ENCODE measurements at regions not wholly inside any gene's neighbourhood (a gene's known extent, or its start where the extent isn't known, plus 50 kb on each side); places are given as distances from the start of the nearest gene placed in this dataset.

- ATAC-seq, result peak; percentile 70; the same call in 2 of the 3 replicates
- no peak for TF ChIP-seq ESRRG (CRISPR knock-in tag; IDR thresholded peaks at IDR 0.05)
- TF ChIP-seq CSRNP3 (CRISPR knock-in tag; IDR thresholded peaks at IDR 0.05), result 0 out of 2 replicates have a peak, but pooled peaks have one; percentile 14
- peak; percentile 79; the same call in 1 of the 2 replicates for TF ChIP-seq TCF4 (CRISPR knock-in tag; IDR thresholded peaks at IDR 0.05; ENCODE audit: borderline replicate concordance)
- TF ChIP-seq ISL1 (CRISPR knock-in tag; IDR thresholded peaks at IDR 0.05), result peak; percentile 92
- TF ChIP-seq, protein P1, sequence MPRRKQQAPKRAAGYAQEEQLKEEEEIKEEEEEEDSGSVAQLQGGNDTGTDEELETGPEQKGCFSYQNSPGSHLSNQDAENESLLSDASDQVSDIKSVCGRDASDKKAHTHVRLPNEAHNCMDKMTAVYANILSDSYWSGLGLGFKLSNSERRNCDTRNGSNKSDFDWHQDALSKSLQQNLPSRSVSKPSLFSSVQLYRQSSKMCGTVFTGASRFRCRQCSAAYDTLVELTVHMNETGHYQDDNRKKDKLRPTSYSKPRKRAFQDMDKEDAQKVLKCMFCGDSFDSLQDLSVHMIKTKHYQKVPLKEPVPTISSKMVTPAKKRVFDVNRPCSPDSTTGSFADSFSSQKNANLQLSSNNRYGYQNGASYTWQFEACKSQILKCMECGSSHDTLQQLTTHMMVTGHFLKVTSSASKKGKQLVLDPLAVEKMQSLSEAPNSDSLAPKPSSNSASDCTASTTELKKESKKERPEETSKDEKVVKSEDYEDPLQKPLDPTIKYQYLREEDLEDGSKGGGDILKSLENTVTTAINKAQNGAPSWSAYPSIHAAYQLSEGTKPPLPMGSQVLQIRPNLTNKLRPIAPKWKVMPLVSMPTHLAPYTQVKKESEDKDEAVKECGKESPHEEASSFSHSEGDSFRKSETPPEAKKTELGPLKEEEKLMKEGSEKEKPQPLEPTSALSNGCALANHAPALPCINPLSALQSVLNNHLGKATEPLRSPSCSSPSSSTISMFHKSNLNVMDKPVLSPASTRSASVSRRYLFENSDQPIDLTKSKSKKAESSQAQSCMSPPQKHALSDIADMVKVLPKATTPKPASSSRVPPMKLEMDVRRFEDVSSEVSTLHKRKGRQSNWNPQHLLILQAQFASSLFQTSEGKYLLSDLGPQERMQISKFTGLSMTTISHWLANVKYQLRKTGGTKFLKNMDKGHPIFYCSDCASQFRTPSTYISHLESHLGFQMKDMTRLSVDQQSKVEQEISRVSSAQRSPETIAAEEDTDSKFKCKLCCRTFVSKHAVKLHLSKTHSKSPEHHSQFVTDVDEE (CRISPR knock-in tag; IDR thresholded peaks at IDR 0.05), result 0 out of 2 replicates have a peak, but pooled peaks have one; percentile 63
- no peak for TF ChIP-seq ZNF8 (CRISPR knock-in tag; IDR thresholded peaks at IDR 0.05)
- 0 out of 2 replicates have a peak, but pooled peaks have one; percentile 21 for TF ChIP-seq SNAI2 (CRISPR knock-in tag; IDR thresholded peaks at IDR 0.05)
- TF ChIP-seq ZFP3 (CRISPR knock-in tag; IDR thresholded peaks at IDR 0.05), result no peak
Measured at GRCh38 chr13:63024458-63024857, 1608.8 kb upstream of the PCDH20 start.

GRCh38 chr13:63011996-63012395 is 1596.3 kb upstream of the PCDH20 start:
- TF ChIP-seq CSRNP3 (CRISPR knock-in tag; IDR thresholded peaks at IDR 0.05), result no peak
- TF ChIP-seq ESRRG (CRISPR knock-in tag; IDR thresholded peaks at IDR 0.05), result no peak
- no peak for TF ChIP-seq RARB (CRISPR knock-in tag; IDR thresholded peaks at IDR 0.05)
- TF ChIP-seq PATZ1 (CRISPR knock-in tag; IDR thresholded peaks at IDR 0.05; ENCODE audit: borderline replicate concordance), result no peak
- TF ChIP-seq SNAI2 (CRISPR knock-in tag; IDR thresholded peaks at IDR 0.05), result no peak
- TF ChIP-seq ZNF70 (CRISPR knock-in tag; IDR thresholded peaks at IDR 0.05), result no peak
- no peak for TF ChIP-seq GLIS3 (CRISPR knock-in tag; IDR thresholded peaks at IDR 0.05)
- TF ChIP-seq ISL1 (CRISPR knock-in tag; IDR thresholded peaks at IDR 0.05), result no peak
- no peak for TF ChIP-seq CSDC2 (CRISPR knock-in tag; IDR thresholded peaks at IDR 0.05)
- TF ChIP-seq OSR1 (CRISPR knock-in tag; IDR thresholded peaks at IDR 0.05), result no peak
- TF ChIP-seq PPARA (CRISPR knock-in tag; IDR thresholded peaks at IDR 0.05; ENCODE audit: borderline replicate concordance), result no peak
- no peak for TF ChIP-seq TCF4 (CRISPR knock-in tag; IDR thresholded peaks at IDR 0.05; ENCODE audit: borderline replicate concordance)
- TF ChIP-seq, protein P2, sequence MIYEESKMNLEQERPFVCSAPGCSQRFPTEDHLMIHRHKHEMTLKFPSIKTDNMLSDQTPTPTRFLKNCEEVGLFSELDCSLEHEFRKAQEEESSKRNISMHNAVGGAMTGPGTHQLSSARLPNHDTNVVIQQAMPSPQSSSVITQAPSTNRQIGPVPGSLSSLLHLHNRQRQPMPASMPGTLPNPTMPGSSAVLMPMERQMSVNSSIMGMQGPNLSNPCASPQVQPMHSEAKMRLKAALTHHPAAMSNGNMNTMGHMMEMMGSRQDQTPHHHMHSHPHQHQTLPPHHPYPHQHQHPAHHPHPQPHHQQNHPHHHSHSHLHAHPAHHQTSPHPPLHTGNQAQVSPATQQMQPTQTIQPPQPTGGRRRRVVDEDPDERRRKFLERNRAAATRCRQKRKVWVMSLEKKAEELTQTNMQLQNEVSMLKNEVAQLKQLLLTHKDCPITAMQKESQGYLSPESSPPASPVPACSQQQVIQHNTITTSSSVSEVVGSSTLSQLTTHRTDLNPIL (CRISPR knock-in tag; IDR thresholded peaks at IDR 0.05; ENCODE audit: low read depth), result no peak
- TF ChIP-seq ZFP30 (CRISPR knock-in tag; IDR thresholded peaks at IDR 0.05), result no peak
- no peak for TF ChIP-seq TOX (CRISPR knock-in tag; IDR thresholded peaks at IDR 0.05; ENCODE audit: borderline replicate concordance)
- no peak for ATAC-seq

DNA sequence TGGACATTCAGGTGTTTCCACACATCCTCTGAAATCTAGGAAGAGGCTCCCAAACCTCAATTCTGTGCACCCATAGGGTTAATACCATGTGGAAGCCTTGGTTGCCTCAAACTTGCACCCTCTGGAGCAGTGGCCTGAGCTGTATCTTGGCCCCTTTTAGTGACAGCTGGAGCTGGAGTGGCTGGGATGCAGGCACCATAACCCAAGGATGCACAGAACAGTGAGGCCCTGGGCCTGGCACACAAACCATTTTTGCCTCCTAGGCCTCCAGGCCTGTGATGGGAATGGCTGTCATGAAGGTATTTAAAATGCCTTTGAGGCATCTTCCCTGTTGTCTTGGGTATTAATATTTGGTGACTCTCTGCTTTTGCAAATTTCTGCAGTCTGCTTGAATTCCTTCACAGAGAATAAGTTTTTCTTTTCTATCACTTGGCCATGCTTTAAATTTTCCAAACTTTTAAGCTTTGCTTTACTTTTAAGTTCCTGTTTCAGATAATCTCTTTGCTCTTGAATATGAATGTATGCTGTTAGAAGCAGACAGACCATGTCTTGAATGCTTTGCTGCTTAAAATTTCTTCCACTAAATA is 1594.5 kb upstream of the PCDH20 start:
- no peak for ATAC-seq
- TF ChIP-seq ESRRG (CRISPR knock-in tag; IDR thresholded peaks at IDR 0.05) (no peak), CSDC2 (CRISPR knock-in tag; IDR thresholded peaks at IDR 0.05) (no peak), ISL1 (CRISPR knock-in tag; IDR thresholded peaks at IDR 0.05) (no peak), ZNF70 (CRISPR knock-in tag; IDR thresholded peaks at IDR 0.05) (no peak), ZFP3 (CRISPR knock-in tag; IDR thresholded peaks at IDR 0.05) (no peak), TCF4 (CRISPR knock-in tag; IDR thresholded peaks at IDR 0.05; ENCODE audit: borderline replicate concordance) (no peak), ZNF8 (CRISPR knock-in tag; IDR thresholded peaks at IDR 0.05) (no peak), SNAI2 (CRISPR knock-in tag; IDR thresholded peaks at IDR 0.05) (no peak), OSR1 (CRISPR knock-in tag; IDR thresholded peaks at IDR 0.05) (no peak), ARNTL (CRISPR knock-in tag; IDR thresholded peaks at IDR 0.05; ENCODE audit: borderline replicate concordance, low read depth) (no peak), ZC3H10 (CRISPR knock-in tag; IDR thresholded peaks at IDR 0.05) (no peak), GLIS3 (CRISPR knock-in tag; IDR thresholded peaks at IDR 0.05) (no peak), POU6F1 (CRISPR knock-in tag; IDR thresholded peaks at IDR 0.05; ENCODE audit: borderline replicate concordance, low read depth) (no peak), ZFP30 (CRISPR knock-in tag; IDR thresholded peaks at IDR 0.05) (no peak), ZNF565 (CRISPR knock-in tag; conservative IDR thresholded peaks at IDR 0.05; ENCODE audit: low read depth) (no peak), CSRNP3 (CRISPR knock-in tag; IDR thresholded peaks at IDR 0.05) (no peak)
- TF ChIP-seq, protein P2 (CRISPR knock-in tag; IDR thresholded peaks at IDR 0.05; ENCODE audit: low read depth), result no peak
